BJ (cell line): ENCODE measurements at regions not wholly inside any gene's neighbourhood (a gene's known extent, or its start where the extent isn't known, plus 50 kb on each side); places are given as distances from the start of the nearest gene placed in this dataset.

Experiments
- CTCF ChIA-PET: fragments of 350-600 bp; formaldehyde crosslinking; extraction: SDS; loops from one replicate; lab custom pipeline; 2021; ENCODE audit warnings: antibody characterized with exemption, inconsistent platforms; lab: Yijun Ruan, JAX
- POLR2A ChIA-PET: fragments of 300-600 bp; sonication (Branson Sonifier 250); formaldehyde crosslinking; extraction: SDS; loops from one replicate; lab custom pipeline; 2021; ENCODE audit warnings: antibody characterized with exemption; lab: Charles Lee
- DNase-seq: peaks from one replicate; pipeline ENCODE4 v3.0.0-alpha.2; 2011; ENCODE audit warnings: low read depth
- H3K27me3 ChIP-seq: 2 replicates; pipeline ENCODE4 v1.6.0; 2011; ENCODE audit warnings: low read length; ENCODE audit not compliant: control insufficient read depth, insufficient read depth
- H3K36me3 ChIP-seq: 2 replicates; pipeline ENCODE4 v1.5.1; 2011; ENCODE audit warnings: low read length; ENCODE audit not compliant: control insufficient read depth, insufficient read depth
- H3K4me3 ChIP-seq: 2 replicates; pipeline ENCODE4 v1.5.1; 2011; ENCODE audit warnings: low read depth, mild to moderate bottlenecking, control low read depth, low read length
- CTCF ChIP-seq: IDR thresholded peaks from 2 replicates; pipeline ENCODE4 v1.5.1; 2011; ENCODE audit warnings: low read depth, mild to moderate bottlenecking, control low read depth, inconsistent platforms, low read length, moderate library complexity; ENCODE audit not compliant: insufficient read depth

- H3K27me3 ChIP-seq: no peaks in the 10 kb centered on the region
- POLR2A ChIA-PET: no interaction called here
- TF ChIP-seq CTCF: no peak
- no peak overlapping the region for H3K4me3 ChIP-seq
- CTCF ChIA-PET: no interaction called here
- no peak for DNase-seq
- no peaks in the 10 kb centered on the region for H3K36me3 ChIP-seq
Measured at GRCh38 chr1:80673935-80674597, 1126.7 kb upstream of the ADGRL2 start.

DNA sequence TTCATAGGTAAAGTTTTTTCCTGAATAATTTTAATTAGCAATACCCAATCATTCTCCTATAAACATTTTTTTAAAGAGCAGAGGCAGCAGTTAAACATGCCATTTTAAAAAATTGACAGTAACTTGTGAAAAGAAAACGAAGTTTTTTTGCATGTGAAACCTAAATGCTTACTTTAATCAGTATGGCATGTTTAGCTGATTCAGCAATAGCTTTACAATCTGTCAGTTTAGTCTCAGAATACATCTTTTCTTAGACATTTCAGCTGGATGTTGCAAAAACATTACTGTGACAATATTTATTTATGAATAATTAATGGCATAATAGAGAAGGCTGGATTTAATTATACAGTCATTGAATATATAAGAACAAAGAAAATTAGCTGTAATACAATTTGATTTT, 1132.4 kb upstream of the ADGRL2 start:
- no peaks in the 10 kb centered on the region for H3K27me3 ChIP-seq
- ChIA-PET CTCF (no interaction called here), POLR2A (no interaction called here)
- no peak for TF ChIP-seq CTCF
- DNase-seq: no peak
- H3K36me3 ChIP-seq: no peaks in the 10 kb centered on the region
- no peak overlapping the region for H3K4me3 ChIP-seq

GRCh38 chr1:80666073-80666472, 1134.7 kb upstream of the ADGRL2 start:
- no peak for TF ChIP-seq CTCF
- POLR2A ChIA-PET: no interaction called here
- DNase-seq: no peak
- Histone ChIP-seq H3K27me3 (no peaks in the 10 kb centered on the region), H3K36me3 (no peaks in the 10 kb centered on the region), H3K4me3 (no peak overlapping the region)
- CTCF ChIA-PET: interaction anchor here (0.6 kb wide), 1 partner anchor 11 kb away, joined by 3 read pairs; no protein-coding TSS in a partner anchor

DNA sequence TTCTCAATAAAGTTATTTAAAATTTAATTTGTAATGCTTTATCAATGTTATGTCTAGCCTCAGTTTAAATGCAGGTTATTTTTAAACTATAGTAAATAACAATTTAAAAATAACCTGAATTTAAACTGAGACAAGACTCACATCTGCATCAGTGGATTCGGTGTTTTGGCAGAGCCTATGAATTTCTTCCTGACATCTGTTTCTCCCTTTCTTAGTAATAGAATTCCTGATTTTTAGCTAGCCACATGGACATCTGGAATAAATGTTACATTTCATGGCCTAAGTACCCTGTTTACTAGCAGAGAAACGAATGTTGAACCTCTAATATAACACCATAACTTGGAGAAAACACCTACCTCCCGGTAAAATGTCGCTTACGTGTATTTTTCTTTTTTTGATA, 1141.6 kb upstream of the ADGRL2 start:
- no peak for TF ChIP-seq CTCF
- no peak overlapping the region for H3K4me3 ChIP-seq

GRCh38 chr1:80657707-80658106, 1143.0 kb upstream of the ADGRL2 start:
- CTCF ChIA-PET: no interaction called here

More for the DNA sequence above, 1141.6 kb upstream of the ADGRL2 start:
- ChIA-PET CTCF (no interaction called here), POLR2A (no interaction called here)
- Histone ChIP-seq H3K27me3 (no peaks in the 10 kb centered on the region), H3K36me3 (no peaks in the 10 kb centered on the region)
- DNase-seq: no peak

More at GRCh38 chr1:80657707-80658106, 1143.0 kb upstream of the ADGRL2 start:
- H3K27me3 ChIP-seq: no peaks in the 10 kb centered on the region
- no peak for DNase-seq
- POLR2A ChIA-PET: no interaction called here
- H3K36me3 ChIP-seq: no peaks in the 10 kb centered on the region
- H3K4me3 ChIP-seq: no peak overlapping the region
- TF ChIP-seq CTCF: no peak
